ENCODE measurements at regions not wholly inside any gene's neighbourhood (a gene's known extent, or its start where the extent isn't known, plus 50 kb on each side); places are given as distances from the start of the nearest gene placed in this dataset.

- no peak overlapping the region for H3K27ac Mint-ChIP-seq
- Histone ChIP-seq H3K9me3 (replicated peaks in 1 of 2; ENCODE audit: control insufficient read depth in 1 of 2, insufficient read depth in 1 of 2, low read length in 2 of 2) (no peaks in the 10 kb centered on the region), H3K9ac (ENCODE audit: insufficient read depth, low read length, poor library complexity, severe bottlenecking) (no peak overlapping the region), H3K27ac (ENCODE audit: low read depth in 1 of 2, low read length in 2 of 2) (no peak overlapping the region), H3K36me3 (replicated peaks in 1 of 2; ENCODE audit: control insufficient read depth in 1 of 2, insufficient read depth in 2 of 2, low read length in 2 of 2) (no peaks in the 10 kb centered on the region), H2AFZ (ENCODE audit: insufficient read depth, low read depth, low read length, poor library complexity, severe bottlenecking) (no peak overlapping the region), H3K4me3 (replicated peaks in 1 of 3; ENCODE audit: low read depth in 2 of 3, low read length in 3 of 3) (no peak overlapping the region), H3K79me2 (ENCODE audit: insufficient read depth, low read length) (no peaks in the 10 kb centered on the region), H4K20me1 (ENCODE audit: insufficient read depth, low read length) (no peaks in the 10 kb centered on the region), H3K27me3 (ENCODE audit: control insufficient read depth in 2 of 2, insufficient read depth in 2 of 2, low read length in 2 of 2) (no peaks in the 10 kb centered on the region), H3K4me1 (ENCODE audit: control insufficient read depth in 1 of 2, insufficient read depth in 2 of 2, low read length in 2 of 2) (no peaks in the 10 kb centered on the region), H3K4me2 (replicated peaks; ENCODE audit: extremely low read depth, low read length, poor library complexity, severe bottlenecking) (no peak overlapping the region)
- no peaks in the 10 kb centered on the region for H3K36me3 Mint-ChIP-seq
- no peak for TF ChIP-seq CTCF (IDR thresholded peaks at IDR 0.05)
- no CpG with 5 or more reads among the region's 1 CpG for WGBS (ENCODE audit: insufficient coverage)
- H3K4me3 Mint-ChIP-seq = no peak overlapping the region
- H3K9me3 Mint-ChIP-seq = no peaks in the 10 kb centered on the region
- no peaks in the 10 kb centered on the region for H3K4me1 Mint-ChIP-seq
- H3K27me3 Mint-ChIP-seq (ENCODE audit: low read depth in 3 of 3) = peaks cover 0 to 3% (median 0%) of the 10 kb centered on the region in 3 donors
- no peak for DNase-seq
- intact Hi-C loops (cut with micrococcal nuclease) = no loop called here
Observed at GRCh38 chr7:82701949-82702348, 258.4 kb upstream of the CACNA2D1 start.

DNA sequence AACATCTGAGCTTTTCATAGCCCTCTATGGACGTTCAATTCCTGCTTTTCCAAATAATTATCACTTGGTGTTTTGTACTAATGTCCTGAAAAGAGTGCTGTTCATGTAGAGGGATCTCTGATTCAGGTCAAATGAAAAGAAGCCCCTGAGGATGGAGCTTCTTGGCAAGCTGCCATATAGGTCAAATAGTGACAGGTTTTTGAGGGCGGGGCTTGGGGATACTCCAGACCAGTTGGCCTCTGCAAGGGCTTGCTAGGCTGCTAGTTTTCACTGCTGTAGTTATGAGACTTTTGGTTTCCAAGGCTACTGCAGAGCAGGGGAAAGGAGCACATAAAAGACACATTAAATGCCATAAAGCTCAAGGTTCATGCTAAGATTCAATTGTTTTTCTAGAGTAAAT is 257.2 kb upstream of the CACNA2D1 start:
- Histone ChIP-seq H3K9ac (ENCODE audit: insufficient read depth, low read length, poor library complexity, severe bottlenecking) (no peak overlapping the region), H3K4me1 (ENCODE audit: control insufficient read depth in 1 of 2, insufficient read depth in 2 of 2, low read length in 2 of 2) (no peaks in the 10 kb centered on the region), H3K79me2 (ENCODE audit: insufficient read depth, low read length) (no peaks in the 10 kb centered on the region), H4K20me1 (ENCODE audit: insufficient read depth, low read length) (no peaks in the 10 kb centered on the region), H3K9me3 (replicated peaks in 1 of 2; ENCODE audit: control insufficient read depth in 1 of 2, insufficient read depth in 1 of 2, low read length in 2 of 2) (no peaks in the 10 kb centered on the region), H3K27ac (ENCODE audit: low read depth in 1 of 2, low read length in 2 of 2) (no peak overlapping the region), H3K36me3 (replicated peaks in 1 of 2; ENCODE audit: control insufficient read depth in 1 of 2, insufficient read depth in 2 of 2, low read length in 2 of 2) (no peaks in the 10 kb centered on the region), H2AFZ (ENCODE audit: insufficient read depth, low read depth, low read length, poor library complexity, severe bottlenecking) (no peak overlapping the region), H3K4me3 (replicated peaks in 1 of 3; ENCODE audit: low read depth in 2 of 3, low read length in 3 of 3) (no peak overlapping the region), H3K27me3 (ENCODE audit: control insufficient read depth in 2 of 2, insufficient read depth in 2 of 2, low read length in 2 of 2) (no peaks in the 10 kb centered on the region), H3K4me2 (replicated peaks; ENCODE audit: extremely low read depth, low read length, poor library complexity, severe bottlenecking) (no peak overlapping the region)
- Mint-ChIP-seq H3K27ac (no peak overlapping the region), H3K4me1 (no peaks in the 10 kb centered on the region), H3K9me3 (no peaks in the 10 kb centered on the region), H3K27me3 (ENCODE audit: low read depth in 3 of 3) (peaks cover 0 to 3% (median 0%) of the 10 kb centered on the region in 3 donors), H3K4me3 (no peak overlapping the region), H3K36me3 (no peaks in the 10 kb centered on the region)
- intact Hi-C loops (cut with micrococcal nuclease) = no loop called here
- TF ChIP-seq CTCF (IDR thresholded peaks at IDR 0.05) = no peak
- DNase-seq = no peak
- WGBS (ENCODE audit: insufficient coverage) = no CpG with 5 or more reads among the region's 2 CpGs
